Liver (tissue), 8 donors: ENCODE measurements at regions not wholly inside any gene's neighbourhood (a gene's known extent, or its start where the extent isn't known, plus 50 kb on each side); places are given as distances from the start of the nearest gene placed in this dataset.

Experiments used
- DNase-seq: peaks from one replicate; pipeline ENCODE4 v3.0.0-alpha.2; 2017; ENCODE audit warnings: low spot score
- H3K27ac ChIP-seq, 2 donors: one replicate each; pipeline ENCODE4 v1.7.0; 2013; ENCODE audit warnings: inconsistent platforms in 2 of 2, low read length in 2 of 2, control low read depth in 1 of 2, low read depth in 1 of 2, mild to moderate bottlenecking in 1 of 2
- H3K27me3 ChIP-seq, 4 donors: one replicate each; pipeline versions ENCODE4 v1.6.1 to v1.7.0; 2013; ENCODE audit warnings: low read length in 3 of 4, inconsistent platforms in 1 of 4, mild to moderate bottlenecking in 1 of 4, moderate library complexity in 1 of 4; ENCODE audit not compliant: control insufficient read depth in 4 of 4, insufficient read depth in 4 of 4
- H3K36me3 ChIP-seq, 4 donors: one replicate each; pipeline versions ENCODE4 v1.6.1 to v1.7.0; 2013; ENCODE audit warnings: low read length in 3 of 4, mild to moderate bottlenecking in 3 of 4, low read depth in 1 of 4, moderate library complexity in 1 of 4; ENCODE audit not compliant: control insufficient read depth in 4 of 4, insufficient read depth in 3 of 4
- H3K4me1 ChIP-seq, 4 donors: one replicate each; pipeline versions ENCODE4 v1.6.1 to v1.7.0; 2013; ENCODE audit warnings: low read length in 3 of 4, mild to moderate bottlenecking in 3 of 4, moderate library complexity in 1 of 4; ENCODE audit not compliant: control insufficient read depth in 4 of 4, insufficient read depth in 4 of 4
- H3K4me3 ChIP-seq, 3 donors: one replicate each; pipeline versions ENCODE4 v1.6.1 to v1.7.0; 2013; ENCODE audit warnings: low read length in 3 of 3, control low read depth in 1 of 3, low read depth in 1 of 3, mild to moderate bottlenecking in 1 of 3
- H3K9ac ChIP-seq, 2 donors: one replicate each; pipeline ENCODE4 v1.7.0; 2013; ENCODE audit warnings: low read length in 2 of 2, mild to moderate bottlenecking in 2 of 2, moderate library complexity in 2 of 2, control low read depth in 1 of 2, low read depth in 1 of 2
- H3K9me3 ChIP-seq, 4 donors: one replicate each; pipeline versions ENCODE4 v1.6.1 to v1.7.0; 2013; ENCODE audit warnings: low read length in 3 of 4; ENCODE audit not compliant: control insufficient read depth in 4 of 4
- EGR1 ChIP-seq, 2 donors: IDR thresholded peaks; 2 replicates each; pipeline ENCODE4 v1.6.1; 2016 to 2018; ENCODE audit warnings: antibody characterized with exemption in 2 of 2, low read depth in 2 of 2
- FOXA1 ChIP-seq: IDR thresholded peaks from 2 replicates; pipeline ENCODE4 v1.6.1; 2016; ENCODE audit warnings: antibody characterized with exemption
- GABPA ChIP-seq, 2 donors: IDR thresholded peaks in 1 of 2; conservative IDR thresholded peaks in 1 of 2; 2 replicates each; pipeline ENCODE4 v1.6.1; 2016; ENCODE audit warnings: antibody characterized with exemption in 2 of 2, mild to moderate bottlenecking in 1 of 2, moderate library complexity in 1 of 2
- HNF4A ChIP-seq, 2 donors: conservative IDR thresholded peaks; 2 replicates each; pipeline ENCODE4 v1.6.1; 2016; ENCODE audit warnings: antibody characterized with exemption in 2 of 2, mild to moderate bottlenecking in 2 of 2
- HNF4G ChIP-seq: IDR thresholded peaks from 2 replicates; pipeline ENCODE4 v1.6.1; 2016; ENCODE audit warnings: antibody characterized with exemption
- JUND ChIP-seq, 2 donors: IDR thresholded peaks; 2 replicates each; pipeline ENCODE4 v1.6.1; 2016; ENCODE audit warnings: antibody characterized with exemption in 2 of 2
- NR2F2 ChIP-seq: IDR thresholded peaks from 2 replicates; pipeline ENCODE4 v1.6.1; 2016; ENCODE audit warnings: antibody characterized with exemption
- RAD21 ChIP-seq, 2 donors: IDR thresholded peaks; 2 replicates each; pipeline ENCODE4 v1.6.1; 2016; ENCODE audit warnings: antibody characterized with exemption in 2 of 2, mild to moderate bottlenecking in 2 of 2
- RXRA ChIP-seq, 2 donors: IDR thresholded peaks; 2 replicates each; pipeline ENCODE4 v1.6.1; 2017 to 2018; ENCODE audit warnings: antibody characterized with exemption in 2 of 2, mild to moderate bottlenecking in 1 of 2
- SP1 ChIP-seq: IDR thresholded peaks from 2 replicates; pipeline ENCODE4 v1.6.1; 2018; ENCODE audit warnings: antibody characterized with exemption, mild to moderate bottlenecking
- TAF1 ChIP-seq: conservative IDR thresholded peaks from 2 replicates; pipeline ENCODE4 v1.6.1; 2016; ENCODE audit warnings: antibody characterized with exemption, mild to moderate bottlenecking
- YY1 ChIP-seq: IDR thresholded peaks from 2 replicates; pipeline ENCODE4 v1.6.1; 2016; ENCODE audit warnings: antibody characterized with exemption, mild to moderate bottlenecking
- WGBS: extraction: QIAGEN DNeasy Blood & Tissue Kit; methylation state at CpG from one replicate; pipeline ENCODE4 v1.1.7; 2013; 5-methylcytosine and 5-hydroxymethylcytosine counted together
- TF ChIP-seq, protein P1 (sequence below): IDR thresholded peaks from 2 replicates; pipeline ENCODE4 v1.6.1; 2016; ENCODE audit warnings: antibody characterized with exemption
- TF ChIP-seq, protein P2 (sequence below): fragments of 150-350 bp; IDR thresholded peaks from 2 replicates; pipeline ENCODE4 v1.5.1; 2017; ENCODE audit warnings: improper control_type of control experiment, low read depth, low read length; ENCODE audit not compliant: missing input control
- TF ChIP-seq, protein P3 (sequence below): IDR thresholded peaks from 2 replicates; pipeline ENCODE4 v1.6.1; 2016; ENCODE audit warnings: antibody characterized with exemption
- donor health status: healthy.
- donor health status: healthy.
- donor health status: healthy.
- donor health status: healthy.
- donor health status: healthy.

GRCh38 chr4:82036181-82036580 lies 337.6 kb downstream of the HNRNPD start:
- Histone ChIP-seq H3K4me3 (no peak overlapping the region), H3K4me1 (no peaks in the 10 kb centered on the region), H3K27me3 (peaks cover 0 to 14% (median 0%) of the 10 kb centered on the region in 4 donors), H3K27ac (no peak overlapping the region), H3K9ac (no peak overlapping the region), H3K9me3 (no peaks in the 10 kb centered on the region), H3K36me3 (no peaks in the 10 kb centered on the region)
- 81% methylated on average over 1 of the region's 1 CpG for WGBS
- TF ChIP-seq TAF1 (no peak), NR2F2 (no peak), SP1 (no peak), RXRA (IDR thresholded peaks at IDR 0.05) (no peak), HNF4G (no peak), JUND (IDR thresholded peaks at IDR 0.05) (no peak), YY1 (no peak), RAD21 (IDR thresholded peaks at IDR 0.05) (no peak), HNF4A (conservative IDR thresholded peaks at IDR 0.05) (no peak)
- TF ChIP-seq, protein P1, sequence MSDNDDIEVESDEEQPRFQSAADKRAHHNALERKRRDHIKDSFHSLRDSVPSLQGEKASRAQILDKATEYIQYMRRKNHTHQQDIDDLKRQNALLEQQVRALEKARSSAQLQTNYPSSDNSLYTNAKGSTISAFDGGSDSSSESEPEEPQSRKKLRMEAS = no peak
- TF ChIP-seq, protein P2, sequence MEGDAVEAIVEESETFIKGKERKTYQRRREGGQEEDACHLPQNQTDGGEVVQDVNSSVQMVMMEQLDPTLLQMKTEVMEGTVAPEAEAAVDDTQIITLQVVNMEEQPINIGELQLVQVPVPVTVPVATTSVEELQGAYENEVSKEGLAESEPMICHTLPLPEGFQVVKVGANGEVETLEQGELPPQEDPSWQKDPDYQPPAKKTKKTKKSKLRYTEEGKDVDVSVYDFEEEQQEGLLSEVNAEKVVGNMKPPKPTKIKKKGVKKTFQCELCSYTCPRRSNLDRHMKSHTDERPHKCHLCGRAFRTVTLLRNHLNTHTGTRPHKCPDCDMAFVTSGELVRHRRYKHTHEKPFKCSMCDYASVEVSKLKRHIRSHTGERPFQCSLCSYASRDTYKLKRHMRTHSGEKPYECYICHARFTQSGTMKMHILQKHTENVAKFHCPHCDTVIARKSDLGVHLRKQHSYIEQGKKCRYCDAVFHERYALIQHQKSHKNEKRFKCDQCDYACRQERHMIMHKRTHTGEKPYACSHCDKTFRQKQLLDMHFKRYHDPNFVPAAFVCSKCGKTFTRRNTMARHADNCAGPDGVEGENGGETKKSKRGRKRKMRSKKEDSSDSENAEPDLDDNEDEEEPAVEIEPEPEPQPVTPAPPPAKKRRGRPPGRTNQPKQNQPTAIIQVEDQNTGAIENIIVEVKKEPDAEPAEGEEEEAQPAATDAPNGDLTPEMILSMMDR = no peak
- DNase-seq = no peak

DNA sequence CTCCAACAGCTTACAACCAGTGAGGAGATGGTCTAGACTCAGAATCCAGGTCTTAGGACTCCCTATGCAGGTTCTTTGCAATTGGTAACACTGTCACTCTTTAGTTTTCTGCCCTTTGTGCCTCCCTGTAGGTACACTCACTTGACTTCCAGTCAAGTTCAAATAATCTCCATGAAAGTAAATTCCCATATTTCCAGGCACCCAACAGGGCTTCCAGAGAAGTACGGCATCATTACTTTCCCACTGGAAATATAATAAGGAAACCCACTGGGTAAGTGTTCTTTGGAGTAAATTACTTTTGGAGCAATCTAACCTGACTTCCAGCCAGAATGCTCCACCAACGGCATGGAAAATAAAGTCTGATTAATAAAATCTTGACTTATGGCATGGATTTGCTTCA lies 338.9 kb downstream of the HNRNPD start:
- Histone ChIP-seq H3K36me3 (no peaks in the 10 kb centered on the region), H3K9me3 (no peaks in the 10 kb centered on the region), H3K27ac (no peak overlapping the region), H3K4me1 (no peaks in the 10 kb centered on the region), H3K9ac (no peak overlapping the region), H3K4me3 (no peak overlapping the region), H3K27me3 (peaks cover 0 to 9% (median 0%) of the 10 kb centered on the region in 4 donors)
- TF ChIP-seq GABPA (IDR thresholded peaks at IDR 0.05 in 1 of 2, conservative IDR thresholded peaks at IDR 0.05 in 1 of 2) = no peak
- TF ChIP-seq, protein P3, sequence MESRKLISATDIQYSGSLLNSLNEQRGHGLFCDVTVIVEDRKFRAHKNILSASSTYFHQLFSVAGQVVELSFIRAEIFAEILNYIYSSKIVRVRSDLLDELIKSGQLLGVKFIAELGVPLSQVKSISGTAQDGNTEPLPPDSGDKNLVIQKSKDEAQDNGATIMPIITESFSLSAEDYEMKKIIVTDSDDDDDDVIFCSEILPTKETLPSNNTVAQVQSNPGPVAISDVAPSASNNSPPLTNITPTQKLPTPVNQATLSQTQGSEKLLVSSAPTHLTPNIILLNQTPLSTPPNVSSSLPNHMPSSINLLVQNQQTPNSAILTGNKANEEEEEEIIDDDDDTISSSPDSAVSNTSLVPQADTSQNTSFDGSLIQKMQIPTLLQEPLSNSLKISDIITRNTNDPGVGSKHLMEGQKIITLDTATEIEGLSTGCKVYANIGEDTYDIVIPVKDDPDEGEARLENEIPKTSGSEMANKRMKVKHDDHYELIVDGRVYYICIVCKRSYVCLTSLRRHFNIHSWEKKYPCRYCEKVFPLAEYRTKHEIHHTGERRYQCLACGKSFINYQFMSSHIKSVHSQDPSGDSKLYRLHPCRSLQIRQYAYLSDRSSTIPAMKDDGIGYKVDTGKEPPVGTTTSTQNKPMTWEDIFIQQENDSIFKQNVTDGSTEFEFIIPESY = no peak
- TF ChIP-seq SP1 = no peak
- no peak for TF ChIP-seq EGR1 (IDR thresholded peaks at IDR 0.05; ENCODE audit: low read depth in 2 of 2)
- no peak for TF ChIP-seq JUND (IDR thresholded peaks at IDR 0.05)
- no peak for TF ChIP-seq FOXA1
- TF ChIP-seq, protein P2 = no peak
- TF ChIP-seq HNF4G = no peak
- TF ChIP-seq HNF4A (conservative IDR thresholded peaks at IDR 0.05) = no peak
- TF ChIP-seq YY1 = no peak
- no peak for DNase-seq
- 90% methylated on average over 2 of the region's 2 CpGs for whole genome bisulfite sequencing
